ENCODE measurements at regions not wholly inside any gene's neighbourhood (a gene's known extent, or its start where the extent isn't known, plus 50 kb on each side); places are given as distances from the start of the nearest gene placed in this dataset.

GRCh38 chr21:37967036-37967435 lies 50.8 kb upstream of the KCNJ6 start:
- DNase-seq, result no peak

GRCh38 chr21:37968744-37969143 lies 52.5 kb upstream of the KCNJ6 start:
- no peak for DNase-seq

DNA sequence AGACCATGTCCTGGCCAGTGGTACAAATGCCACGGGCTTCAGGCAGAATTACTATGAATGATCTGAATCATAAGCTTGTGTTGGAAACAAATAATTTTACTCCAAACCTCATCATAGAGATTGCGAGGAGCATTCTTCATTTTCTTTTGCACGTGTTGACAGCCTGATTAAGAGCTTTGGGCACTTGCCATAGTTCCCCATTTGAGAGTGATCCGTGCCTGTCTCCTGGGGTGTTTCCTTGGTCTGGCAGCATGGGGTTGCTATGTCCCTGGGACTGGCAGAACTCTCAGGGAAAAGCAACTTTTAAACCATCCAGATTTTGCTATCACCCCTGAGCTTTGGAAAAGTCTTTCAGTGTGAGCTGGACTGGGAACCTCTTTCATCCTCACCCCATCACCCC lies 54.3 kb upstream of the KCNJ6 start:
- DNase-seq, result no peak

DNA sequence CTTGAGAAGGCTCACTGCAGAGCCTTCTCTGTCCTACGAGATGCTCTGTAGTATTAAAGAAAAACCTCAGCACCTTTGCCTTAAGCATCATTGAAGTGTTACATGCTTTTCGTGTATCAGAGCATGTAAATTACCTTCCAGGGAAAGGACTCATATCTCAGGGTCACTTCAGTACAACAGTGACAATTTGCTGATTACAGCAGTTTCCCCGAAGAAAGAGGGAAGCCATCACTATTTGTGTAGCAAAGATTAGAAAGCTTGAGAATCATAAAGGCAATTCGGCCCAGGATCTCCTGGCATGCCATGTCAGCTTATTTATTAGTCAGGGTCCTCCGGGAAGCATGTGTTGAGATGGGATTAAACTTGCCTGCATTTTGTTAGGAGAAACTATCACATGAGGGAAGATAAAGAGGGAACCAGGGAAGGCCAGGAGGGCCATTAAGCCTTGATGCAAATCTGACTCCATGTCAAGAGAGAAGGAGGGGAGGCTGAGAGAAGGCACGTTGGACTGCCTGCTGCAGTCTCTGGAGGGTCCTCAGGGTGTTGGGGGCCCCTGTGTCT lies 55.2 kb upstream of the KCNJ6 start:
- no peak for DNase-seq

DNA sequence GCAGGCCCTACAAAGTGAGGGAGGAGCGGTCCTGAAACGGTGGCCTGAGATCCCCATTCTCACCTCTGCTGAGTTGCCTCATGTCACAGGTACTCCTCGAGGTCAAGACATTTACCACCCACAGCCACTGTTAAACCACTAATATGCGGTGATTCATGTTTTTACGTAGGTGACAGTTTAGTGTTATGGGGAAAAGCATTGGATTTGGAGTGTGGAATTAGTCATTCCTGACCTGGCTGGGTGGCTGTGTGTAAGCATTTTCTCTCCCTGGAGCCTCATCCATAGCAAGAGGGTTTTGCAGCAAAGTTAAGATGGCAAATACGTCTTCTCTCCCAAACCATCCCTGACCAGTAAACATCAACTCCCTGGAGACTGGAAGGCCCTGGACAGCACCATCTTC lies 57.8 kb upstream of the KCNJ6 start:
- DNase-seq, result no peak

DNA sequence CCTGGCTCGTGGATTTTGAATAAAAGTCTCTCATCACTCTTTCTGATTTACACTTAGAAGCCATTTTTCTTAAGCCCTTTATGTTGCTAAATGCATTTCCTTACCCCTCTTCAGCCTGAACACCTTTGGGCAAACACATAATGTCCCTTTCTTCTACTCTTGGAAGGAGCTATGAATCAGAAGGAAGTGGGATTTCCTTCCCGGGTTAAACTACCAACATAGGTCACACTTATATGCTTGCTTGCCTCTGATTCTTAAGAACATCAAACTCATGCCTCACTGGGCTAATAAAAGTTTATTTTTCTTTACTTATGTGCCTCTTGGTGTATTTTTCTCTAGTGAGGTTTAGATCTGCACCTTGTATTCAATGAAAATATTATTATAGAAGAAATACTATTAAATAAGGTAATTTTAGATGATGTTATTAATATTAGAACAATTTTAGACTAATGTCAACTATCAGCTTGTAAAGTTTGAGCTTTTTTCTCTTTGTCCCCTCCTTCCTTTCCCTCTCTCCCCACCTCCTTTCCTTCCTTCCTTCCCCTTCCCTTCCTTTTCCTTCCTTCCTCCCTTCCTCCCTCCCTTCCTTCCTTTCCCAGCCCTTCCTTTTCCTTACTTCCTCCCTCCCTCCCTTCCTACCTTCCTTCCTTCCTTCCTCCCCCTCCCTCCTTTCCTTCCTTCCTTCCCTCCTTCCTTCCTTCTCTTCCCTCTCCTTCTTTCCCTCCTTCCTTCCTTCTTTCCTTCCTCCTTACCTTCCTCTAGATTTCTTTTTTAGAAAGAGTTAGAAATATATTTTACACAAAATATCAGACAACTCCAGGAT lies 66.5 kb upstream of the KCNJ6 start:
- DNase-seq, result no peak

DNA sequence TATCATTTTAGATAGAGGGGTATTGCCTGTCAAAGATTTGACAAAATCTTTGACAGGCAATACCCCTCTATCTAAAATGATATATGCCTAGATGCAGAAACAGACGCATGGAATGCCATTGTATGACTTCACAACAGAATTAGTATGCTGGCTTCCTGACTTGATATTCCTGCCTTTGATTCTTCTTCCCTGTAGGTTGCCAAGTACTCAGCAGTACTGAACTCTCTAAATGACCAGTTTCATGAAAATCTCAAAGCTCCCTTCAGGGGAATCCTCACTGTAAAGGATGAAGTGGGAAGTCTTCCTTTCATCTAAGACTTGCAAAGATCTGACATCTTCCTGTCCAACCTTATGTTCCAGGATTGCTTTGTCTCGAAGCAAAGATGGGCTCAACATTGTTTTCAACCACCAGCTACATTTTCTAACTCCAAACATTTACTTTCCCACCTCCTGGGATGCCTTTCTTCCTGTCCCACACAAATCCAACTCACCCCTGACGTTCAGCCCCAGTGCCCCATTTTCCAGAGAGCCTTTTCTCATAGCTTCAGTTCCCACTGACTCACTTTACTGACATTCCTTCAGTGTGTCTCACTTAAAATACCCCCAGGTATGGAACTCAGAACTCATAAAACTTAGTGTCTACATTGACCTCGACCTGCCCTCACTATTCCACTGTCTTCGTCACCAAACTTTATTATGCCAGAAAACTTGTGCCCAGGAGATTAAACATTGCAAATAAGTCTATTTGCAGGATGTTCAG lies 67.3 kb upstream of the KCNJ6 start:
- DNase-seq, result no peak

- no peak for DNase-seq
Observed at GRCh38 chr21:37984416-37984815, 68.2 kb upstream of the KCNJ6 start.

- no peak for DNase-seq
Observed at GRCh38 chr21:37986000-37986399, 69.7 kb upstream of the KCNJ6 start.

- no peak for DNase-seq
Observed at GRCh38 chr21:37986751-37987399, 70.6 kb upstream of the KCNJ6 start.

- no peak for DNase-seq
Observed at GRCh38 chr21:37987668-37988067, 71.4 kb upstream of the KCNJ6 start.

DNA sequence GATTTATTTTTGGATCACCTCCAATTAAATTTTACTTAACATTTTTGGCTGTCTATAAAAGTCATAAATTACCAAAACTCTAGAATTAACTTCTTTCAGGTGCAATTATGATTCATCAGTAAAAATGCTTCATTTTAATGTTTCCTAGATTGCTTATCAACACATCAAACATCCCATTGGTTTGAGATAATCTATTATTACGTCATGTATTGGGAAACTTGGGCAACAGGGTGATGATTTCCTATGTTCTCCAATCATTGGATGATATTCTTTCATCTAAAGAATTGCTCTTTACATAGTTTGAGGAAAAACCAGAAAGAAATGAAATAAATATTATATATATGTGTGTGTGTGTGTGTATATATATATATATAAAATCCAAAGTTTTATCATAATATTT lies 76.8 kb upstream of the KCNJ6 start:
- no peak for DNase-seq

DNA sequence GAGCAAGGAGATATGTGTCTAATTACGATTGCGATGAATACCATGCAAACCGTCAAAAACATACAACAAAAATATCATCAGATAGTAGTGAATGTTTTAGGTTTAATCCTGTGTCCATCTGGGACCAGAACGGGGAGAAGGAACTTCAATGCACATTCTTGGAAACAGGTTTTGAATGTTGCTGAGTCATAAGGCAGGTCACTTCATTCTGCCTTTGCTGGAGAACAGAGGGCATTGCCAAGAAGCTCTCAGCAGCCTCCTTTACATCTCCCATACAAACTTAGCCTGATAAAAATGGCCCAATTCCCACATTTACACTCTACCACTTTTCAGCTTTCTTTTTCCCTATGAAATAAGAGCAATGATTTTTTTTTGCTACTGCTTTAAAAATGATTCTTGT lies 78.0 kb upstream of the KCNJ6 start:
- no peak for DNase-seq

DNA sequence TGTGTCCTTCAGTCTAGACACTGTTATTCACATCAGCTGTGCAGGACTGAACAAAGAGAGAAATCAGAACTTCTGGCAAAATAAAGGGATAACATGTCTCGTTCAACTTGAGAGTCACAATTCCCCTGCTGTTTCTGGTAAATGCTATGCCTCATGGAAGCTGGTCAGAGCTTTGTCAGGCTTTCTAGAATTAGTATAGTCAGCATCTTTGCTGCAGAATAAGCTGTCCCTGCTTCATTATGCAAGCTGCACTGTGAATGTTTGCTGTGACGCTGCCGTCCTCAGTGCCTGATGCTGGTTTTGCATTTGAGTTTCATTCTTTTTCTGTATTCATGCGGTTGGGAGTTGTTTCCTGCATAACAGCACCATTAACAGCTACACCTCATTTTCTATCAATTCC lies 96.4 kb upstream of the KCNJ6 start:
- no peak for DNase-seq

- DNase-seq, result no peak
Observed at GRCh38 chr21:38013741-38014140, 97.5 kb upstream of the KCNJ6 start.

- no peak for DNase-seq
Observed at GRCh38 chr21:38014298-38014697, 98.0 kb upstream of the KCNJ6 start.

DNA sequence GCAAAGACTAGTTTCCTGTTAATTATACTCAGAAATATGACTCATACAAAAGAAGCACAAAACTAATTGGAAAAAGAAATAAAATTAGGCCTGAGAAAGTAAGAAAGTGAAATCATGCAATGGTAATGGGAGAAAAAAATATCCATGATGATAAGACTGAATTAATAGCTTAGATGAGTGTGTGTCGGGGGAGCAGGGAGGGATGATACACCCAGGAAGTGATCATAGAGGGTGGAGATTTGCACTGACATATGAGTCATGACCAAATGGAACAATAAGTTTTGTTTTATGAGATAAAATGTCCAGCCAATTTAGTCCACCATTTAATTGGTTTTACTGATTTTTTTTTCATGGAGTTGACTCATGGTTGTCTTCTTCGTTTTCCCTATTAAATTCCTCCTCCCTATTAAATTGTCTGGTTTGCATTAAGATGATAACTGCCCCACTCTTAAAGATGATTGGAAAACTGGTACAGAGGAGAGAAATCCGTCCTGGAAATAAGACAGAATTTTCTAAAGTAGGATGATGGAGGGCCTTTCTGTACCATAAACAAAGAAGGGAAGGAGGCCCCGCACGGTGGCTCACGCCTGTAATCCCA lies 111.7 kb upstream of the KCNJ6 start:
- no peak for DNase-seq

GRCh38 chr21:38032082-38032801 lies 116.0 kb upstream of the KCNJ6 start:
- no peak for DNase-seq

- DNase-seq, result no peak
Observed at GRCh38 chr21:38036016-38036415, 119.8 kb upstream of the KCNJ6 start.

- DNase-seq, result no peak
Observed at GRCh38 chr21:38037416-38037815, 121.2 kb upstream of the KCNJ6 start.

GRCh38 chr21:38039369-38039768 lies 123.1 kb upstream of the KCNJ6 start:
- no peak for DNase-seq

DNA sequence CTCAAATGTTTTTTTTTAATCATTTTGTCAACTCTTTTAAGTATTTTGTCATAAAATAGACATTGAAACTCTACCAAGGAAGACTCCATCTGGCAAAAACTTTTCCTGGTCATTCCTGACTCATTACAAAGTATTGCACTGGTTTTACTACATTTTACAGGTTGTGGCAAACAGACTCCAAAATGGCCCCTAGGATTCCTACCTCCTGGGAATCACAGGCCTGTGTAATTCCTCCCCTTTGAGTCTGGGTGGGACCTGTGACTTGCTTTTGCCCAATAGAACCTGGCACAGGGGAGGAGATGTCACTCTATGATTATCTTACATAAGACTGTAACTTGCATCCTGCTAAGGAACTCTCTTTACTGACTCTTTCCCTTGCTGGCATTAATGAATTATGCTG lies 123.6 kb upstream of the KCNJ6 start:
- DNase-seq, result no peak
